HuH-7 (cell line): ENCODE measurements at regions not wholly inside any gene's neighbourhood (a gene's known extent, or its start where the extent isn't known, plus 50 kb on each side); places are given as distances from the start of the nearest gene placed in this dataset.

Experiments used
- DNase-seq: peaks from one replicate; pipeline ENCODE4 v3.0.0; 2011; ENCODE audit warnings: low spot score

DNA sequence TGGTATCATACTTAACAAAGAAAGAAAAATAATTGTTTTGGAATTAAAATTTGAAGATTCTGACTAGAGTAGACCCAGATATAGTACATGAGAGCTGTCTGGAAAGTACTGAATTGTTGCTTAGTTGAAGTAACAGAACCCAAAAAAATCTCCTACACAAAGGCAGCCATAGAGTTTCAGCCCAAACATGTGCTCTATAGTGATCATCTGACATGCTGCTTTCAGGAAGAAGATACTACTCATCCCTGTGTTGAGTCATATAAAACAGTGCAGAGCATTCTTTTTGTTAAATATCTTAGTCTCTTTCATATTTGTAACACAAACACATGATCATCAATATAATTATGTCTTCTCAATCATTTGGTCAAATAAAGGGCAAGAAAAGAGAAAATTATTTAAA is 84.8 kb upstream of the PTPRM start:
- DNase-seq, result no peak

GRCh38 chr18:7485616-7486015 is 81.5 kb upstream of the PTPRM start:
- no peak for DNase-seq

- no peak for DNase-seq
Observed at GRCh38 chr18:7488571-7488970, 78.5 kb upstream of the PTPRM start.

GRCh38 chr18:7490104-7490503 is 77.0 kb upstream of the PTPRM start:
- no peak for DNase-seq

- no peak for DNase-seq
Observed at GRCh38 chr18:7492385-7492784, 74.7 kb upstream of the PTPRM start.

DNA sequence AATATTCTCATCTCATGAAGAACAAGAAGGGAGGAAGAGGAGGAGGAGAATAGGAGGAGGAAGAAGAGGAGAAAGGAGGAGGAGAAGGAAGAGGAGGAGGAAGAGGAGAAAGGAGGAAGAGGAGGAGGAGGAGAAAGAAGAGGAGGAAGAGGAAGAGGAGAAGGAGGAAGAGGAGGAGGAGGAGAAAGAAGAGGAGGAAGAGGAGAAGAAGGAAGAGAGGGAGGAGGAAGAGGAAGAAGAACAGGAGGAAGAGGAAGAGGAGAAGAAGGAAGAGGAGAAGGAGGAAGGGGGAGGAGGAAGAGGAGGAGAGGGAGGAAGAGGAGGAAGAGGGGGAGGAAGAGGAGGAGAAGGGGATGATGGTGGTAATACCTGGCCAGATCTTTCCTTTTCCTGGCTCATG is 70.0 kb upstream of the PTPRM start:
- DNase-seq, result no peak

GRCh38 chr18:7511106-7511505 is 56.0 kb upstream of the PTPRM start:
- DNase-seq, result no peak

GRCh38 chr18:7512348-7512747 is 54.8 kb upstream of the PTPRM start:
- DNase-seq, result no peak

GRCh38 chr18:7512990-7513389 is 54.1 kb upstream of the PTPRM start:
- DNase-seq, result no peak

DNA sequence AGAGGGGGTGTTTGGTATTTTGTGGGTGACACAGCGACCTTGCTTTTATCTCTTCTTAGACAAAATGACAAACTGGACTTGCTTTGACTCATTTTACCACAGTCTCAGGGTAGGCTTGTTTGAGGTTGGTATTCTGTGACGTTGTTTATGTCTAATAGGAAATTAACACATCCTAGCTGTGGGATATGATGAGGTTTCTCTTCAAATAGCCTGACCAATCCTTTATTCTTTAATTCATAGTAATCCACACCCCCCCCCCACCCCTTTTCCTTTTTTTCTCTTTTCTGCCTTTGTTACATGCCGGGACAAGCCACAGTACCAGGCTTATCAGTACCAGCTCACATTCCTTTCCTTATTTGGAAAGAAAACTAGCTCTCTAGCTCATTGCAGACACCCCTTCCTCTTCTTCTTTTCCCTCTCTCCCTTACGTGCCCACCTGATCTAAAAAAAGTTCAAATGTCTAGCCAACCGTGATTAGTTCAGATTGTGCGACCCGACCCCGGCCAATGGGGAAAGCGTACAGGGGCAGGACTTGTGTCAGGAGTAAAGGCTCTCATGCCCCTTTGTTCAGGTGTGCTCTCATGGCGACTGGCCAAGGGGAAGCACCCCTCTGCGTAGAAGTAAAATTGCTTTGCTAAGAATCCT is 52.2 kb upstream of the PTPRM start:
- no peak for DNase-seq

DNA sequence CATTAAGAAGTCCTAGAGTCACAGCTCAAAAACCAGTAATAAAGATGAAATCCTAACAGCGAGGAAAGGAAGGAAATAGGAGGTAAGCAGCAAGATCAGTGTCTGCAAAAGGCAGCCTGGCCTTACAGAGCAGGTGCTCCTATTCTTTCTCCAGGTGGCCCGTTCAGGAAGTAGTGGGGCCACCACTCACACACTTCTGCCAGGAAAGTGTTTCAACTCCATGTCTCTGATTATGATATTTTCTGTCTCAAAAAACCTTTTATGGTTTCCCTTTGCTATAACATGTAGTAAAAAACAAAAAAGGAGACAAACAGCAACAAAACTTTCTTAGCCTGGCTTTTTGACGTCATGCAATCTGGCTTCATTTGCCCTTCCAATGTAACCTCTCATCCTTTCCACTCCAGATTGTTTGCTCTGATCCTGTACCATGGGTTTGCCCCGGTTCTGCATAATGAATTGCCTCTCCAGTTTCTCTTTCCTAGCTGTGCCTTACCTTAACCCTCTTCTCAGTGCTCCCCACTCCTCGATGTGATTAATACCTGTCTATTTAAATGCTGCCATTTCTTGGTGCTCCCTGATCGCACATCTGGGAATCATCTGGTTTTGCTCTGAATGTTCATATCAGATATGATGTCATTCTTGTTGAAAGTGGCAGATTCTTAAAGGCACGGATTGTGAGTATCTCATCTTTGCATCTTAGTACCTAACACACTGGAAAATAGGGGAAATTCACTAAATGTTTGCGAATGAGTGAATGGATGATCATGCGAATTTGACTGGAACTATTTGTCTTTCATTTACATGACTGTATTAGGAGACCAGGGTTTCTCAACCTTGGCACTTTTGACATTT is 50.6 kb upstream of the PTPRM start:
- DNase-seq, result no peak
